Activated CD4-positive, alpha-beta T cell treated with anti-CD3 and anti-CD28 coated beads for 1 hour (primary cell): ENCODE measurements at regions not wholly inside any gene's neighbourhood (a gene's known extent, or its start where the extent isn't known, plus 50 kb on each side); places are given as distances from the start of the nearest gene placed in this dataset.

ENCODE experiments used
- DNase-seq: peaks from one replicate; pipeline ENCODE4 v3.0.0-alpha.2; 2020

- no peak for DNase-seq
Observed at GRCh38 chr13:104204177-104204576, 1138.0 kb upstream of the SLC10A2 start.

GRCh38 chr13:104198801-104199200 is 1132.6 kb upstream of the SLC10A2 start:
- DNase-seq, result no peak

- DNase-seq, result no peak
Observed at GRCh38 chr13:104196611-104197010, 1130.4 kb upstream of the SLC10A2 start.

GRCh38 chr13:104181526-104182231 is 1115.5 kb upstream of the SLC10A2 start:
- no peak for DNase-seq

GRCh38 chr13:104170980-104171555 is 1104.9 kb upstream of the SLC10A2 start:
- no peak for DNase-seq

- no peak for DNase-seq
Observed at GRCh38 chr13:104163866-104164630, 1097.8 kb upstream of the SLC10A2 start.

GRCh38 chr13:104160536-104160935 is 1094.3 kb upstream of the SLC10A2 start:
- no peak for DNase-seq

- DNase-seq, result no peak
Observed at GRCh38 chr13:104143760-104144416, 1077.7 kb upstream of the SLC10A2 start.

GRCh38 chr13:104140552-104140951 is 1074.3 kb upstream of the SLC10A2 start:
- DNase-seq, result no peak

GRCh38 chr13:104137416-104137815 is 1071.2 kb upstream of the SLC10A2 start:
- no peak for DNase-seq

- no peak for DNase-seq
Observed at GRCh38 chr13:104132849-104133248, 1066.6 kb upstream of the SLC10A2 start.

GRCh38 chr13:104114101-104114500 is 1047.9 kb upstream of the SLC10A2 start:
- DNase-seq, result no peak

GRCh38 chr13:104111031-104111430 is 1044.8 kb upstream of the SLC10A2 start:
- DNase-seq, result no peak

GRCh38 chr13:104106705-104107393 is 1040.6 kb upstream of the SLC10A2 start:
- no peak for DNase-seq

- no peak for DNase-seq
Observed at GRCh38 chr13:104105418-104106355, 1039.5 kb upstream of the SLC10A2 start.

- no peak for DNase-seq
Observed at GRCh38 chr13:104099750-104100149, 1033.5 kb upstream of the SLC10A2 start.

GRCh38 chr13:104098421-104098820 is 1032.2 kb upstream of the SLC10A2 start:
- no peak for DNase-seq

GRCh38 chr13:104086759-104087158 is 1020.5 kb upstream of the SLC10A2 start:
- DNase-seq, result no peak

- no peak for DNase-seq
Observed at GRCh38 chr13:104086210-104086609, 1020.0 kb upstream of the SLC10A2 start.

GRCh38 chr13:104085611-104086010 is 1019.4 kb upstream of the SLC10A2 start:
- DNase-seq, result no peak

- DNase-seq, result no peak
Observed at GRCh38 chr13:104074326-104074725, 1008.1 kb upstream of the SLC10A2 start.

- DNase-seq, result no peak
Observed at GRCh38 chr13:104071806-104072205, 1005.6 kb upstream of the SLC10A2 start.
